Breast epithelium (tissue), 4 donors: ENCODE measurements at regions not wholly inside any gene's neighbourhood (a gene's known extent, or its start where the extent isn't known, plus 50 kb on each side); places are given as distances from the start of the nearest gene placed in this dataset.

Source experiments
- DNase-seq, 2 donors: peaks; one replicate each; pipeline ENCODE4 v3.0.0-alpha.2; 2019; ENCODE audit warnings: low spot score in 2 of 2
- H3K27ac ChIP-seq, 2 donors: fragments of 200-600 bp; sonication (generic) in 1 of 2; one replicate each; pipeline ENCODE4 v1.5.1; 2016 to 2019; ENCODE audit warnings: mild to moderate bottlenecking in 1 of 2
- H3K27me3 ChIP-seq, 2 donors: fragments of 200-600 bp; sonication (generic) in 1 of 2; one replicate each; pipeline versions ENCODE4 v1.5.1 to v1.6.0; 2017 to 2019; ENCODE audit warnings: control low read depth in 1 of 2, mild to moderate bottlenecking in 1 of 2
- H3K36me3 ChIP-seq: fragments of 200-600 bp; one replicate; pipeline ENCODE4 v1.5.1; 2019
- H3K4me1 ChIP-seq, 2 donors: fragments of 200-600 bp; sonication (generic); one replicate each; pipeline ENCODE4 v1.5.1; 2016 to 2019; ENCODE audit warnings: control low read depth in 1 of 2
- H3K4me3 ChIP-seq, 3 donors: fragments of 200-600 bp; sonication (generic); 1 replicate in 2 of 3; 2 replicates in 1 of 3; pipeline ENCODE4 v1.5.1; 2016 to 2019; ENCODE audit warnings: mild to moderate bottlenecking in 3 of 3, moderate library complexity in 2 of 3
- H3K9me3 ChIP-seq, 2 donors: fragments of 200-600 bp; sonication (generic) in 1 of 2; one replicate each; pipeline ENCODE4 v1.5.1; 2016 to 2019; ENCODE audit warnings: control low read depth in 1 of 2
- CTCF ChIP-seq, 3 donors: fragments of 450-650 bp; IDR thresholded peaks; one replicate each; pipeline ENCODE4 v1.5.1; 2016 to 2017; ENCODE audit warnings: antibody characterized with exemption in 3 of 3, mild to moderate bottlenecking in 3 of 3, moderate library complexity in 3 of 3
- POLR2A ChIP-seq: fragments of 450-650 bp; IDR thresholded peaks from one replicate; pipeline ENCODE4 v1.6.1; 2016; ENCODE audit warnings: antibody characterized with exemption, mild to moderate bottlenecking, moderate library complexity
- POLR2AphosphoS5 ChIP-seq, 3 donors: sonication (generic); formaldehyde crosslinking; IDR thresholded peaks; one replicate each; pipeline ENCODE4 v1.6.1; 2017; ENCODE audit warnings: antibody characterized with exemption in 3 of 3
- intact Hi-C: fragments of 100-400 bp; cut with DNase I; formaldehyde crosslinking; loops from one replicate; pipeline ENCODE4 v1.15.1; 2023; ENCODE audit warnings: low total_unique reads

GRCh38 chr10:121322776-121323175 lies 275.5 kb downstream of the FGFR2 start:
- Histone ChIP-seq H3K27ac (no peak overlapping the region), H3K27me3 (no peaks in the 10 kb centered on the region), H3K4me1 (no peaks in the 10 kb centered on the region), H3K36me3 (no peaks in the 10 kb centered on the region), H3K9me3 (no peaks in the 10 kb centered on the region), H3K4me3 (no peak overlapping the region)
- DNase-seq = no peak
- intact Hi-C loops = loop anchor here (1.0 kb wide), 1 partner anchor 15 kb away; no protein-coding TSS in a partner anchor
- no peak for TF ChIP-seq POLR2A
- no peak for TF ChIP-seq CTCF (IDR thresholded peaks at IDR 0.05)
- TF ChIP-seq POLR2AphosphoS5 (IDR thresholded peaks at IDR 0.05) = no peak

- intact Hi-C loops = loop anchor here (1.0 kb wide), 1 partner anchor 14 kb away; no protein-coding TSS in a partner anchor
- no peaks in the 10 kb centered on the region for H3K9me3 ChIP-seq
- H3K4me3 ChIP-seq = no peak overlapping the region
- H3K27me3 ChIP-seq = no peaks in the 10 kb centered on the region
- TF ChIP-seq POLR2AphosphoS5 (IDR thresholded peaks at IDR 0.05) = no peak
- TF ChIP-seq CTCF (IDR thresholded peaks at IDR 0.05) = no peak
- TF ChIP-seq POLR2A = no peak
- no peak overlapping the region for H3K27ac ChIP-seq
- H3K36me3 ChIP-seq = no peaks in the 10 kb centered on the region
- no peaks in the 10 kb centered on the region for H3K4me1 ChIP-seq
- DNase-seq = no peak
These were observed 274.8 kb downstream of the FGFR2 start for GRCh38 chr10:121323443-121323842.

GRCh38 chr10:121324678-121325213 lies 273.5 kb downstream of the FGFR2 start:
- no peaks in the 10 kb centered on the region for H3K27me3 ChIP-seq
- no peak overlapping the region for H3K27ac ChIP-seq
- intact Hi-C loops = no loop called here
- no peak for DNase-seq
- no peaks in the 10 kb centered on the region for H3K4me1 ChIP-seq
- H3K4me3 ChIP-seq = no peak overlapping the region
- no peaks in the 10 kb centered on the region for H3K9me3 ChIP-seq
- no peaks in the 10 kb centered on the region for H3K36me3 ChIP-seq
- no peak for TF ChIP-seq CTCF (IDR thresholded peaks at IDR 0.05)
- TF ChIP-seq POLR2AphosphoS5 (IDR thresholded peaks at IDR 0.05) = no peak
- TF ChIP-seq POLR2A = no peak

- Histone ChIP-seq H3K36me3 (no peaks in the 10 kb centered on the region), H3K4me3 (no peak overlapping the region), H3K4me1 (no peaks in the 10 kb centered on the region), H3K27ac (no peak overlapping the region), H3K27me3 (no peaks in the 10 kb centered on the region), H3K9me3 (no peaks in the 10 kb centered on the region)
- intact Hi-C loops = no loop called here
- TF ChIP-seq POLR2A = no peak
- TF ChIP-seq POLR2AphosphoS5 (IDR thresholded peaks at IDR 0.05) = no peak
- no peak for TF ChIP-seq CTCF (IDR thresholded peaks at IDR 0.05)
- no peak for DNase-seq
These were observed 272.6 kb downstream of the FGFR2 start for GRCh38 chr10:121325490-121326231.

- Histone ChIP-seq H3K9me3 (no peaks in the 10 kb centered on the region), H3K27ac (no peak overlapping the region), H3K4me3 (no peak overlapping the region), H3K36me3 (no peaks in the 10 kb centered on the region), H3K4me1 (no peaks in the 10 kb centered on the region), H3K27me3 (no peaks in the 10 kb centered on the region)
- no peak for DNase-seq
- intact Hi-C loops = no loop called here
- TF ChIP-seq CTCF (IDR thresholded peaks at IDR 0.05) = no peak
- TF ChIP-seq POLR2A = no peak
- TF ChIP-seq POLR2AphosphoS5 (IDR thresholded peaks at IDR 0.05) = no peak
These were observed 271.3 kb downstream of the FGFR2 start for GRCh38 chr10:121326905-121327304.
